Ishikawa (cell line): ENCODE measurements at regions not wholly inside any gene's neighbourhood (a gene's known extent, or its start where the extent isn't known, plus 50 kb on each side); places are given as distances from the start of the nearest gene placed in this dataset.

ENCODE experiments used
- CEBPB ChIP-seq: IDR thresholded peaks from 2 replicates; pipeline ENCODE4 v1.6.1; 2012
- CREB1 ChIP-seq: IDR thresholded peaks from 2 replicates; pipeline ENCODE4 v1.6.1; 2012; ENCODE audit warnings: low read depth
- EGR1 ChIP-seq: IDR thresholded peaks from 2 replicates; pipeline ENCODE4 v1.6.1; 2012
- EP300 ChIP-seq: IDR thresholded peaks from 2 replicates; pipeline ENCODE4 v1.6.1; 2012; ENCODE audit warnings: borderline replicate concordance
- FOXM1 ChIP-seq: IDR thresholded peaks from 2 replicates; pipeline ENCODE4 v1.6.1; 2012; ENCODE audit warnings: low read depth, borderline replicate concordance
- NFIC ChIP-seq: IDR thresholded peaks from 2 replicates; pipeline ENCODE4 v1.6.1; 2012
- RAD21 ChIP-seq: IDR thresholded peaks from 2 replicates; pipeline ENCODE4 v1.6.1; 2012; ENCODE audit warnings: low read depth
- REST ChIP-seq: IDR thresholded peaks from 2 replicates; pipeline ENCODE4 v1.6.1; 2012; ENCODE audit warnings: low read depth, mild to moderate bottlenecking
- TAF1 ChIP-seq: IDR thresholded peaks from 2 replicates; pipeline ENCODE4 v1.6.1; 2012; ENCODE audit warnings: low read depth, mild to moderate bottlenecking
- TCF12 ChIP-seq: IDR thresholded peaks from 2 replicates; pipeline ENCODE4 v1.6.1; 2012; ENCODE audit warnings: low read depth
- TEAD4 ChIP-seq: IDR thresholded peaks from 2 replicates; pipeline ENCODE4 v1.6.1; 2012
- USF1 ChIP-seq: IDR thresholded peaks from 2 replicates; pipeline ENCODE4 v1.6.1; 2012
- YY1 ChIP-seq: IDR thresholded peaks from 2 replicates; pipeline ENCODE4 v1.6.1; 2012; ENCODE audit warnings: low read depth
- ZBTB7A ChIP-seq: IDR thresholded peaks from 2 replicates; pipeline ENCODE4 v1.6.1; 2012; ENCODE audit warnings: low read depth
- TF ChIP-seq, protein P1 (sequence below): IDR thresholded peaks from 2 replicates; pipeline ENCODE4 v1.6.1; 2012

DNA sequence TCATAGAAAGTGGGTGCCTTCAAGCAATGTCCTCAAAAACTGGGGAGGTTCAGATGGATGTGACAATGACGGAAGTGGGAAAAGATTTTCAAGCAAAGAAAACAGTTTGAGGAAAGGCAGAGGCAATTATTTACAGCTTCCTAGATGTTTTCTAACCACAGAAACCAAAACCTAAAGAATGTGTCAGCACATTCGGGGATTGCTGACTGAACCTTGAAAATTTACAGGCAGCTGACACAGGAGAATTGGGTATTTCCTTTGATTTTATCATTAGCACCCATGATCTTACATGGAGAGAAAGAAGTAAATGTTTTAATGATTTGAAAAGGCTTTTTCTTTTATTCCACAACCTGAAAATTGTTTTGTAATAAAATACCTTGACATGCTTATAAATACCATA is 369.0 kb downstream of the ACTL7B start:
- TF ChIP-seq CREB1 (no peak), TCF12 (no peak), FOXM1 (no peak), ZBTB7A (no peak), EGR1 (no peak), CEBPB (no peak), TAF1 (no peak), REST (no peak), RAD21 (no peak), YY1 (no peak), TEAD4 (no peak), EP300 (no peak), NFIC (no peak), USF1 (no peak)
- TF ChIP-seq, protein P1, sequence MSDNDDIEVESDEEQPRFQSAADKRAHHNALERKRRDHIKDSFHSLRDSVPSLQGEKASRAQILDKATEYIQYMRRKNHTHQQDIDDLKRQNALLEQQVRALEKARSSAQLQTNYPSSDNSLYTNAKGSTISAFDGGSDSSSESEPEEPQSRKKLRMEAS = no peak

DNA sequence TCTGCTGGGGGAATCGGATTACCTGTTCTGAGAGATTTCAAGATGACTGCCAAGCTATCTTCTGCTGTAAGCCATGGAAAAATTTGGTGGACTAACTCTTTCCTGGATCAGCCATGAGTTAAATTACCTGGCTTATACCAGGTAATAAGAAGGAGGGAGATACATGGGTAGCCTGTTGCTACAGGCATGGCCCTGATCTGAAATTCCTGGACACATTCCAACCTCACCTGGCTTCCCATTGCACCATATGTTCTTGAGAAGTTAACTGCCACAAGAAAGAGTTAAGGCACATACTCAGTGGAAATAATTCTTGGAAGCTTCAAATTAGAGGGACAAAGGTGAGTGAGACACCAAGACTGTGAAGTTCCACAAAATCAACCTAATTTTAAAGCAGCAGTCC is 371.3 kb downstream of the ACTL7B start:
- TF ChIP-seq USF1 (no peak), REST (no peak), YY1 (no peak), FOXM1 (no peak), RAD21 (no peak), TEAD4 (no peak), EP300 (no peak), TCF12 (no peak), CREB1 (no peak), ZBTB7A (no peak), CEBPB (no peak), NFIC (no peak), EGR1 (no peak), TAF1 (no peak)
- TF ChIP-seq, protein P1 = no peak

GRCh38 chr9:108483676-108484075 is 372.1 kb downstream of the ACTL7B start:
- TF ChIP-seq EGR1 = no peak
- no peak for TF ChIP-seq CEBPB
- TF ChIP-seq TCF12 = no peak
- TF ChIP-seq CREB1 = no peak
- TF ChIP-seq YY1 = no peak
- no peak for TF ChIP-seq EP300
- no peak for TF ChIP-seq ZBTB7A
- TF ChIP-seq, protein P1 = no peak
- no peak for TF ChIP-seq TAF1
- TF ChIP-seq FOXM1 = no peak
- TF ChIP-seq TEAD4 = no peak
- TF ChIP-seq REST = no peak
- TF ChIP-seq NFIC = no peak
- TF ChIP-seq RAD21 = no peak

DNA sequence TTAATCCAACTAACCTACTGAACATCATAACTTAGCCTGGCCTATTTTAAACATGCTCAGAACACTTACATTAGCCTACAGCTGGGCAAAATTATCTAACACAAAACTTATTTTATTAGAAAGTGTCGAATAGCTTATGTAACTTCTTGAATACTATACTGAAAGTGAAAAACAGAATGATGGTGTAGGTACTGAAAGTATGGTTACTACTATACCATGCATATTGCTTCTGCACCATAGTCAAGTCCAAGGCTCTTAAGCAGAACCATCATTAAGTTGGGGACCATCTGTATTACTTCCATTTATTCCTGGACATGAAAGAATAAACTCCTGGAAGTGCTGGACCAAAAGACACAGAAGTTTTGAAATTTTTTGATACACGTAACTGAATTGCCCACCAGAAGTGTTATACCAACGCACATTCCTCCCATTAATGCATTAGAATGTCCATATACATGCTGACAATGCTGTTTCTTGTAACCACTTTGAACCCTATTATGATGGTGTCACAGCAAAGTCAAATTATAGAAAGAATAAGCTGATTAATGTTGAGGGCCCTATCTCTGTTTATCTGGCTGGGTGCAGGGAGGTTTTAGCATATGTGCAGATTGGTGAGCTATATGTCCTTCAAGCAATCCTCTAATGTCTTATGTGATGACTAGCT is 375.7 kb downstream of the ACTL7B start:
- TF ChIP-seq, protein P1 = no peak
- no peak for TF ChIP-seq FOXM1
